Activated CD4-positive, alpha-beta T cell treated with anti-CD3 and anti-CD28 coated beads, Interleukin-2, amount 50 U/mL, for 24 hours (primary cell): ENCODE measurements at regions not wholly inside any gene's neighbourhood (a gene's known extent, or its start where the extent isn't known, plus 50 kb on each side); places are given as distances from the start of the nearest gene placed in this dataset.

Experiments
- DNase-seq, 2 donors: peaks; one replicate each; pipeline ENCODE4 v3.0.0-alpha.2; 2020; ENCODE audit warnings: low read depth in 1 of 2, low spot score in 1 of 2

DNA sequence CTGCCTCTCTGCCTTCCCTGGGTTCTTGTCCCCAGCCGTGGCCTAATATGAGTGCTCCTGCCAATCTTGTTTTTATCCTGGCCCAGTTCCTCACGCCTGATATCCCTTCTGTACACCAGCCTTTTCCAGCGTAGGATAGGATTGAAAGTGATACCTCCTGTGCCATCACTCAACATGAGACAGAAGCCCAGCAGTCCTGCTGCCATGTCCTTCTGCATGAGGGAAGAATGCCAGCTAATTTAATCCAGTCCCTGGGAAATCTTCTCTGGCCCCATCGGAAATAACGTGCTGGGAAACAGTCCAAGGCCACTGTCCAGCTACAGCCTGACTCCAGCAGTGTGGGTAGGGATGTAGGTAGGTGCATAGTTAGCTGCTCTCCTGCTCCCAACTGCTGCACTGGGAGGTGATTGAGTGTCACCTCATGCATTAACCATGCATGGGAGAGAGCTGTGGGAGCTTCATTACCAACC is 92.0 kb upstream of the TPM1 start:
- no peak for DNase-seq

DNA sequence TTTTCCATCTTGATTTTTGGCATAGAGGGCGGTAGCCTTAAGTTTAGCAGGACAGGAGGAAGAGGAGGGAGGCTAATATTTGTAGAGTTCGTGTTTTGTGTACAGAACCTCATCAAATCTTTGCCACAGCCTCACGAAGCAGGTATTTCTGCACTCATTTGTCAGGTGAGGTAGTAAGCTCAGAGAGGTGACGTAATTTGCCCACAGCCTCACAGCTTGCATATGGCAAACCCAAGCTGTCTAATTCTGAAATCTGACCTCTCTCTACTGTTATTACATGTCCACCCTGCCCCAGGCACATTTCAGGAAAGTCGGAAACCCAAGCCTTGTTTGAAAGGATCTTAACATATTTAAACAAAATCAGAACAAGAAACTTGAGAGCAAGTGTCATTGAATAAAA is 91.1 kb upstream of the TPM1 start:
- DNase-seq: no peak

DNA sequence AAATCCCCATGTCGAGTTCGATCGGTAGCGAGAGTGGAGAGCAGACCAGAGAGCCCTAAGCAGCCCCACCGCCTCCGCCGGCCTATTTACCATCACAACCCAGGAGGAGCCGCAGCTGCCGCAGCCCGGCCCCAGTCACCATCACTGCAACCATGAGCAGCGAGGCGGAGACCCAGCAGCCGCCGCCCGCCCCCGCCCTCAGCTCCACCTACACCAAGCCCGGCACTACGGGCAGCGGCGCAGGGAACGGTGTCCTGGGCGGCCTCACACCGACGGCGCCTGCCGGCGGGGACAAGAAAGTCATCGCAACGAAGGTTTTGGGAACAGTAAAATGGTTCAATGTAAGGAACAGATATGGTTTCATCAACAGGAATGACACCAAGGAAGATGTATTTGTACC is 89.5 kb upstream of the TPM1 start:
- DNase-seq: no peak

DNA sequence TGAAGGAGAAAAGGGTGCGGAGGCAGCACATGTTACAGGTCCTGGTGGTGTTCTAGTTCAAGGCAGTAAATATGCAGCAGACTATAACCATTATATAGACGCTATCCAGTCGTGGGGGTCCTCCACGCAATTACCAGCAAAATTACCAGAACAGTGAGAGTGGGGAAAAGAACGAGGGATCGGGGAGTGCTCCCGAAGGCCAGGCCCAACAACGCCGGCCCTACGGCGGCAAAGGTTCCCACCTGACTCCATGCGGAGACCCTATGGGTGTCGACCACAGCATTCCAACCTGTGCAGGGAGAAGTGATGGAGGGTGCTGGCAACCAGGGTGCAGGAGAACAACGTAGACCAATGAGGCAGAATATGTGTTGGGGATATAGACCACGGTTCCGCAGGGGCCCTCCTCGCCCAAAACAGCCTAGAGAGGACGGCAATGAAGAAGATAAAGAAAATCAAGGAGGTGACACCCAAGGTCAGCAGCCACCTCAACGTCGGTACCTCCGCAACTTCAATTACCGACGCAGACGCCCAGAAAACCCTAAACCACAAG is 89.0 kb upstream of the TPM1 start:
- no peak for DNase-seq

GRCh38 chr15:62957130-62957529 is 85.4 kb upstream of the TPM1 start:
- no peak for DNase-seq

DNA sequence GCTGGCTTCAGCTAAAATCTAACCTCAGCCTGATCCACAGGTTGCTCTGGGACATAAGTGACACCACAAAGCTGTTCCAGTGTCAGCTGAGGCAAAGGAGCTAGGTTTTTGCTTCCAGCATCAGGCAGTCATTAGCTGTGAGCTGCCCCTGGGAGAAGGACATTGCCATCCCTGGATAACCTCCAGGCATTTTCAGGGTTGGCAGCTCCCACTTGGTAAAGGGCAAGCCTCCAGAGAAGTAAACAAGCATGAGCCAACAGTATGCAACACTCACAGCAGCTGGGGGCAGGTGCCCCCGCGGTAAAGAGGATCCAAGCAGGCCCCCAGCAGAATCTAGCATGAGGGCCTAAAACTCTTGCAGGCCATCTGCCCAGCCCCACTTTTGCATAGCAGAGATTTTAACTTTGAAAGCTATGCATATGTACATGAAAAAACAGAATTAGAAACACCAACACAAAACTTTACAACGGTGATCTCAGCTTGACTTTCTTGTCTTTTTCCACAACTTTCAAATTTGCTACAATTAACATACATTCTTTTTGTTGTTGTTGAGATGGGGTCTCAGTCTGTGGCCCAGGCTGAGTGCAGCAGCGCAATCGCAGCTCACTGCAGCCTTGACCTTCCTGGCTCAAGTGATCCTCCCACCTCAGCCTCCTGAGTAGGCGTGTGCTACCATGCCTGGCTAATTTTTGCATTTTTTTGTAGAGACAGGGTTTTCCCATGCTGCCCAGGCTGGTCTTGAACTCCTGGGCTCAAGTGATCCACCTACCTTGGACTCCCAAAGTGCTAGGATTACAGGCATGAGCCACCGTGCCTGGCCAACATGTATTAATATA is 83.8 kb upstream of the TPM1 start:
- no peak for DNase-seq

DNA sequence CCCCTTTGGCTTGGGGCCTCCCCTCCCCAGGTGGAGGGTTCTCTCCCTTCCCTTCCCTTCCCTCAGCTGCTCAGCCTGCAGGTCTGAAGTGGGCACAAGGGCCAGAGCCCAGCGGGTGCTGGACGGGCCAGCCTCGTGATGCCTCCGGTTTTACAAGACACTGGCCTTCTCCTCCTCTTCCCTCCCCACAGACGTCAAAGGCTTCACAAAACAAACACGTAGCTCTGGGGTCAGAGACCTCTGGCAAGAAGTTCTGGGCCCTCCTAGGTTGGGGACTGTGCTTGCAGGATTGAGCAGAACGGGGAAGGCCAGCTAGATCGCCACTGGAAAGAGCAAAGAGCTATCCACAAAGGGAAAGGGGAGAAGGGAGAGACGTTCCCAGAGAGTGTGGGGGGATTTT is 81.4 kb upstream of the TPM1 start:
- no peak for DNase-seq

- DNase-seq: no peak
Observed at GRCh38 chr15:62962101-62962995, 80.2 kb upstream of the TPM1 start.

GRCh38 chr15:62964251-62964650 is 78.3 kb upstream of the TPM1 start:
- no peak for DNase-seq

DNA sequence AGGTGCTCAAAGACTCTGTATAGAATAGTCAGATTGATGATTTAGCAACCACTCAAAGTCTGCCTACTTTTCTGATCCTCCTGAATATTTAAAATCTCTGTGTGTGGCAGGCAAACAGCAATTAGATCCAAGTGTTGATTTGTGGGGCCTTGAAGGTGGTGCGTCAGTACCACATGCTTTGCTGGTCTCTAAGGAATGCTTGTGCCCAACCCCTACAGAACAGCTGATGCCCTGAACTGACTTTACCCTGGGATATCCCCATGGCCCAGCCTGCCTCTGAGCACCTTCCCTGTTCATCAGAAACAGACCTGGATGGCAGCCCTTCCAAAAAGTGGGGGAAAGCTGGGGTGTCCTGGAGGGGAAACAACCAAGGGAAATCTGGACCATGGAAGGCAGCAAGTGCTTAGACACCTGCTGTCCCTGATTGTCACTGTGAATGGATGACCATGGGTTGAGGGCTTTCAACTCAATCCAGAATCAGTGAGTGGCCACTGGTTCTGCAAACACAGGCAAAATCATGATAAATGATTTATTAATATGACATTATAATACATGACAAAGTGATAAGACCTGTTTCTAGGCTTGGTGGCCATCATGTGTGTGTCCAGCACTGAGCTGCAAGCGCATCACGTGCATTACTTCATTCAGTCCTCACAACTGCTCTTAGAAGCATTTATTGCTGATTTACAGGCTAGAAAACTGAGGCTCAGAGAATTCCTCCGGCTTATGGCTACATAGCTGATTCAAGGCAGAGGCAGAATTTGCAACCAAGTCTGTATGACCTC is 76.1 kb upstream of the TPM1 start:
- no peak for DNase-seq

DNA sequence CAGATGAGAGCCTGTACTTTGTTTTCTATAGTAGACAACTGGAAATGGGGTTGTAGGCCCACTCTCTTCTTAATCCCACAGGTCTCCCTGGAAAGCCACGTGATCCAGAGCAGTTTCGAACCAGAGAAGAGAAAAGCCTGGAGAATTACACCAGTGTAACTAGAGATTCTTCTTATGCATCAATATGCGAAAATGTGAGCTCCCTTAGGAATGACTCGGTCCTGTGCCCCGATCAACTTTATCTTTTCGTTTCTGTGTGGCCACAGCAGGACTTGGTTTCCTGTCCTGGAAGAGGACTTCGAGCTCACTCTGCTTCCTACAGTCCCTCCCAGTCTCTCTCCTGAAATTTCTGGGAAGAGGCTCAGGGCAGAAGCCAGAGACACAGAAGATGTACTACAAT is 73.8 kb upstream of the TPM1 start:
- no peak for DNase-seq

DNA sequence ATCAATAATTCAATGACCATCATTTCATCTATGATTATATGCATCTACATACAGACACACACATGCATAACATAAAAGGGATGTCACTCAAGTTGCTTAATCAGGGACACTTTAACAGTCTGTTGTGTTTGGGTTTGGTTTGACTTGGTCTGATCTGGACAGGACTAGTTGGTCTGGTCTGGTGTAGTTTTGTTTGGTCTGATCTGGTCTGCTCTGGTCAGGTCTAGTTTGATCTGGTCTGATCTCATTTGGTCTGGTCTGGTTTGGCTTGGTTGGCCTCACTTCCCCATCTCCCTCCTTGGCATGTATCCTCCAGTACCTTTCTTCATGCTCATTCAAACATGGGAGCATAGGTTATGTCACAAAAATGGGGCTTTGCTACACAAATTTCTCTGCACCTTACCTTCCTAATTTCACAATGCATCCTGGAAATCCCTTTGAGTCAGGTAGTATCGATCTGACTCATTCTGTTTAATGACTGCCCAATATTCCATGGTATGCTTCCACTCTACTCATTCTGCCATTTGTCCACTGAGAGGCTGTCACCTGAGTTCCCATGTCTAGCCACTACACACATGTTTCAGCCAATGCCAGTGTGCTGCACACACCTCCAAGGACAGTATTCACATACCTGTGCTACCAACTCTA is 73.0 kb upstream of the TPM1 start:
- no peak for DNase-seq

DNA sequence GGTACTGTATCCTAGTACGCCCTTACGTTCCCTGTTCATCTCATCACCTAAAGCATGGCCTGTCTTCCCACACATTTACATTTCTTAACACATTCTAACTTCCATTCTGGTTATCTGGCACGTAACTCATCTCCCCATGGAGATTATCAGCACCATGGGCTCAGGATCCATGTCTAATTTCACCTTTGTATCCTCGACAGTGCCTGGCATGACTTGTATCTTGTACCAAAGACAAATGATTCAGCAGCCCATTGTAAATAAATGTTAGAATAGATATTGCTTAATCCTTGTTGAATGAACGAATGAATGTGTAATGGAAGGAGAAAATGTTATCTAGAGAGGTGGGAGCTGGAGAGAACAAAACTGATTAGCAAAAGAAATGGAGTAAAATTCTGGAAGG is 69.7 kb upstream of the TPM1 start:
- no peak for DNase-seq

- no peak for DNase-seq
Observed at GRCh38 chr15:62975515-62975914, 67.0 kb upstream of the TPM1 start.

- DNase-seq: no peak
Observed at GRCh38 chr15:62976301-62976881, 66.2 kb upstream of the TPM1 start.

DNA sequence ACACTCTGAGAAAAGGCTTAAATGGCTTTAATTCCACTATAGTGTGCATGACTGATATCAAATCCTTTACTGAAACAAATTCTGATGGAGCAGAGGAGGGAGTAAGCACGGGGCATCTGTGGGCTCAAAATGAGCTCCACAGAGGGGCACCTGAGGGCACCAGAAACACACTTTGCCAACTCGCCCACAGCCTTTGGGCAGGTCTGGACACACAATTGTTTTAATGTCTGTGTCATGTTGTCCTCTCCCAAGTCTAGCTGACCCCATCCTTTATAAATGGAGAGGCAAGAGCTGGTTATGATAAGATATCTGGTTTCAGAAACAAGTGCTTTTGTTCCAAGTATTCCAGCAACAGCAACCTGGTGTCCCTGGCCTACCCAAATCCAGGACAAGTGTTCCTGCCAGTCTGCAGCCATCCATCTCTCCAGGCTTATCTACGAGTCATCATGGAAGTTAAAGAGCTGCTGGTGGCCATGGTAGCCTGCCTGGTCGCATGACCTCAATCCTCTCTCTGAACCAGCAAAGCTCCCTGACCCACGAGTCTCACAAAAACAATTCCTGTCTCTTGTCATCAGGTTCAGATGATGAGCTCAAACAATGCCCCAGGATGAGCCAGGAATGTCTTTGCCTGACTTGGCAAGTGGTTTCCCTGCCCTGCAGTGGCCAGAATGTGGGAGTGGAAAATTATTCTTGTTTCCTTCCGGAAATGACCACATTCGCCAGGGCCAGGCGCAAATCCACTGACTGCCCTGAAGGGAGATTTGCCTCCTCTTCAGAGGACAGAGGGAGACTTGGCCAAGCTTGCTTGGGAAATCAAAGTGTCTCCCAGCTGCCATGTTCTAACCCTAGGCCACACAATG is 64.4 kb upstream of the TPM1 start:
- no peak for DNase-seq

GRCh38 chr15:62979252-62979651 is 63.3 kb upstream of the TPM1 start:
- DNase-seq: no peak

DNA sequence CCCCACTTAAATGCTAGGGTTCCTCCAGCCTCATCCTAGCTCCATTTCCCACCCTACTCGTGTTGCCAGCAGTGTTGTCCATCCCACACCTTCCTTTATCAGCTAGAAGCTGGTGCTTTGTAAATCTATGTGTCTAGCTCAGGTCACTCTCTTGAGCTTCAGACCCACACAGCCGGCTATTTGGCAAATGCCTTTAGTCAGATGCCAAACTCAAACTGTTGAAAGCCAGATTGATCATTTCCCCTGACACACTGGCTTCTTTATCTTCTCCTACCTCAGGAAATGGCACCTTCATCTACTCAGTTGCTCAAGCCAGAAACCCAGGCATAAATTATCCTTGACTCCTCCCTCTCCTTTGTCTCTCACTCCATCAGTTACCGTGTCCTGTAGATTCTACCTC is 61.5 kb upstream of the TPM1 start:
- no peak for DNase-seq

DNA sequence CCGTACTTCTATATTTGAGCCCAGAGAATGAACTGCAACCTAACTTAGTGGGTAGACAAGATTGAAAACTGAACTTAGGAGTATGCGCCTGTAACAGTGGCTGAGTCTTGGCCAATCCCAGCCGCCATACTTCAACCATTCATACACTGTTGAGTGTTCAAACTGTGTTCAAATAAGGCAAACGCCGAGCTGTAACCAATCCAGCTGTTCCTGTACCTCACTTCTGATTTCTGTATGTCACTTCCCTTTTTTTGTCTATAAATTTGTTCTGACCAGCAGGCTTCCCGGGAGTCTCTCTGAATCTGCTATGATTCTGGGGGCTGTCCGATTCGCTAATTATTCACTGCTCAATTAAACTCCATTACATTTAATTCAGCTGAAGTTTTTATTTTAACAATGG is 58.6 kb upstream of the TPM1 start:
- DNase-seq: no peak
